ENCODE measurements at regions not wholly inside any gene's neighbourhood (a gene's known extent, or its start where the extent isn't known, plus 50 kb on each side); places are given as distances from the start of the nearest gene placed in this dataset.

GRCh38 chr2:118169359-118170005 lies 81.2 kb downstream of the INSIG2 start:
- TF ChIP-seq FOXP1 (CRISPR knock-in tag; IDR thresholded peaks at IDR 0.05; ENCODE audit: borderline replicate concordance): no peak
- TF ChIP-seq ZNF423 (CRISPR knock-in tag; IDR thresholded peaks at IDR 0.05): no peak
- TF ChIP-seq MAX (CRISPR knock-in tag; IDR thresholded peaks at IDR 0.05): no peak
- TF ChIP-seq ZNF263 (CRISPR knock-in tag; IDR thresholded peaks at IDR 0.05; ENCODE audit: low read depth): no peak
- no peak for TF ChIP-seq CTCF (IDR thresholded peaks at IDR 0.05)
- TF ChIP-seq USF2 (CRISPR knock-in tag; IDR thresholded peaks at IDR 0.05): no peak
- TF ChIP-seq ZSCAN18 (CRISPR knock-in tag; IDR thresholded peaks at IDR 0.05): no peak
- TF ChIP-seq NR3C1 (CRISPR knock-in tag; conservative IDR thresholded peaks at IDR 0.05; ENCODE audit: low read depth): no peak
- no peak for TF ChIP-seq FOXP4 (CRISPR knock-in tag; IDR thresholded peaks at IDR 0.05)
- TF ChIP-seq STAT6 (CRISPR knock-in tag; conservative IDR thresholded peaks at IDR 0.05; ENCODE audit: low read depth): no peak
- TF ChIP-seq CBFB (CRISPR knock-in tag; IDR thresholded peaks at IDR 0.05; ENCODE audit: low read depth): no peak
- TF ChIP-seq NFE2L1 (CRISPR knock-in tag; IDR thresholded peaks at IDR 0.05): no peak
- no peak for TF ChIP-seq ZNF121 (CRISPR knock-in tag; IDR thresholded peaks at IDR 0.05)
- TF ChIP-seq EMX1 (CRISPR knock-in tag; IDR thresholded peaks at IDR 0.05): no peak

Data from WTC11 (cell line).